MCF 10A (cell line): ENCODE measurements at regions not wholly inside any gene's neighbourhood (a gene's known extent, or its start where the extent isn't known, plus 50 kb on each side); places are given as distances from the start of the nearest gene placed in this dataset.

Experiments
- BruUV-seq: library from RNA; stranded (reverse); fragments of 400-500 nt; replicated peaks from 2 replicates; lab custom pipeline; 2021; lab: Mats Ljungman, UMichigan
- CTCF ChIA-PET: fragments of 300-600 bp; sonication (Branson Sonifier 250); formaldehyde crosslinking; extraction: SDS; loops from one replicate; lab custom pipeline; 2021; ENCODE audit warnings: antibody characterized with exemption, inconsistent platforms; lab: Yijun Ruan, JAX
- POLR2A ChIA-PET: fragments of 300-600, 350-650 bp; sonication (Branson Sonifier 250); formaldehyde crosslinking; extraction: SDS; loops from one replicate; lab custom pipeline; 2020; ENCODE audit warnings: antibody characterized with exemption, inconsistent platforms; lab: Yijun Ruan, JAX
- DNase-seq: peaks from one replicate; pipeline ENCODE4 v3.0.0-alpha.2; 2018; ENCODE audit not compliant: unreplicated experiment
- H3K27ac Mint-ChIP-seq: one replicate; pipeline ENCODE4 v1.8.0; 2022; ENCODE audit warnings: mild to moderate bottlenecking, low read depth, mixed read lengths; ENCODE audit not compliant: unreplicated experiment
- H3K27me3 Mint-ChIP-seq: one replicate; pipeline ENCODE4 v1.8.0; 2022; ENCODE audit warnings: mixed read lengths; ENCODE audit not compliant: insufficient read depth, unreplicated experiment
- H3K36me3 Mint-ChIP-seq: one replicate; pipeline ENCODE4 v1.8.0; 2022; ENCODE audit warnings: mild to moderate bottlenecking, moderate library complexity, mixed read lengths; ENCODE audit not compliant: insufficient read depth, unreplicated experiment
- H3K4me1 Mint-ChIP-seq: one replicate; pipeline ENCODE4 v1.8.0; 2022; ENCODE audit warnings: mixed read lengths; ENCODE audit not compliant: insufficient read depth, unreplicated experiment
- H3K4me3 Mint-ChIP-seq: one replicate; pipeline ENCODE4 v1.8.0; 2022; ENCODE audit warnings: mild to moderate bottlenecking, moderate library complexity, mixed read lengths; ENCODE audit not compliant: unreplicated experiment
- H3K9me3 Mint-ChIP-seq: one replicate; pipeline ENCODE4 v1.8.0; 2022; ENCODE audit warnings: mixed read lengths; ENCODE audit not compliant: unreplicated experiment
- CTCF ChIP-seq: fragments of 200-600 bp; IDR thresholded peaks from one replicate; pipeline ENCODE4 v1.8.0; 2022; ENCODE audit warnings: antibody characterized with exemption, mild to moderate bottlenecking; ENCODE audit not compliant: unreplicated experiment
- intact Hi-C: fragments of 100-400 bp; cut with micrococcal nuclease; formaldehyde crosslinking; loops from 2 replicates; pipeline ENCODE4 v1.14.1; 2022

DNA sequence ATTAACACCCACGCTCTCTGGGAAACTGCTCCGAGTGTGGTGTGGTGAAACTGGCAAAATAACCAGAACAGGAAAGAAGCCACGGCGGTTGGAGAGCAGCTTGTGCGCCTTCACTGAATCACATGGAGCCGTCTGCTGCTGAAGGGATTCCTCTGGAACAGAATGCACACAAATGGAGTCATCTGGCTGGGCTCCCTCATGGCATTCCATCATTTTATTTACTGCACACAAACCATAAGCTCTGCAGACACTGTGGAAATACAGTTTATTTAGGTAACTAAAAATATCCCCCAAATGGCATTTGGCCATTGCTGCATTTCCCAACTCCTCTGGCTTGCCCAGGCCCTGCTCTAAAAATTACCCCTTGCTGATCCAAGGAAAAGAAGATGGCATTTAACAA lies 187.0 kb upstream of the S100G start:
- no peak overlapping the region for H3K4me3 Mint-ChIP-seq
- no peak for TF ChIP-seq CTCF
- intact Hi-C loops = no loop called here
- POLR2A ChIA-PET = no interaction called here
- H3K27ac Mint-ChIP-seq = no peak overlapping the region
- peaks cover 42% of the 10 kb centered on the region for H3K27me3 Mint-ChIP-seq
- peaks cover 8% of the 10 kb centered on the region for H3K4me1 Mint-ChIP-seq
- CTCF ChIA-PET = interaction anchor here (0.9 kb wide), 1 partner anchor 17 kb away, joined by 3 read pairs; no protein-coding TSS in a partner anchor
- no peak for DNase-seq
- no TSS peak for BruUV-seq
- no peaks in the 10 kb centered on the region for H3K36me3 Mint-ChIP-seq
- H3K9me3 Mint-ChIP-seq = no peaks in the 10 kb centered on the region

- Mint-ChIP-seq H3K36me3 (no peaks in the 10 kb centered on the region), H3K4me3 (no peak overlapping the region), H3K27me3 (peaks cover 56% of the 10 kb centered on the region), H3K27ac (no peak overlapping the region), H3K4me1 (peaks cover 8% of the 10 kb centered on the region), H3K9me3 (no peaks in the 10 kb centered on the region)
- TF ChIP-seq CTCF = no peak
- ChIA-PET CTCF (interaction anchor here (1.2 kb wide), 1 partner anchor 20 kb away, joined by 5 read pairs; no protein-coding TSS in a partner anchor), POLR2A (interaction anchor here (1.0 kb wide), 1 partner anchor 15 kb away, joined by 3 read pairs; no protein-coding TSS in a partner anchor)
- no peak for DNase-seq
- intact Hi-C loops = no loop called here
- no TSS peak for BruUV-seq
These were observed 185.6 kb upstream of the S100G start for GRCh38 chrX:16464369-16464768.

GRCh38 chrX:16465081-16465876 lies 184.7 kb upstream of the S100G start:
- peaks cover 59% of the 10 kb centered on the region for H3K27me3 Mint-ChIP-seq
- DNase-seq = no peak
- no peaks in the 10 kb centered on the region for H3K9me3 Mint-ChIP-seq

More at GRCh38 chrX:16465081-16465876, 184.7 kb upstream of the S100G start:
- CTCF ChIA-PET = interaction anchor here (1.2 kb wide), 1 partner anchor 21 kb away, joined by 5 read pairs; no protein-coding TSS in a partner anchor
- no peak for TF ChIP-seq CTCF
- Mint-ChIP-seq H3K4me1 (peaks cover 8% of the 10 kb centered on the region), H3K27ac (no peak overlapping the region), H3K36me3 (no peaks in the 10 kb centered on the region), H3K4me3 (no peak overlapping the region)
- BruUV-seq = no TSS peak
- POLR2A ChIA-PET = interaction anchor here (1.0 kb wide), 1 partner anchor 14 kb away, joined by 3 read pairs; no protein-coding TSS in a partner anchor
- intact Hi-C loops = no loop called here
